BE2C (cell line): ENCODE measurements at regions not wholly inside any gene's neighbourhood (a gene's known extent, or its start where the extent isn't known, plus 50 kb on each side); places are given as distances from the start of the nearest gene placed in this dataset.

Experiments used
- DNase-seq: peaks from one replicate; pipeline ENCODE4 v3.0.0-alpha.2; 2020
- H3K27me3 ChIP-seq: fragments of 250-450 bp; sonication (Bioruptor Pico); 2 replicates; pipeline ENCODE4 v1.5.1; 2020; ENCODE audit warnings: mild to moderate bottlenecking
- H3K36me3 ChIP-seq: fragments of 250-450 bp; sonication (Bioruptor Pico); 2 replicates; pipeline ENCODE4 v1.5.1; 2020; ENCODE audit warnings: mild to moderate bottlenecking
- H3K4me1 ChIP-seq: fragments of 250-450 bp; sonication (Bioruptor Pico); 2 replicates; pipeline ENCODE4 v1.5.1; 2020
- H3K4me3 ChIP-seq: 2 replicates; pipeline ENCODE4 v1.5.1; 2011; ENCODE audit warnings: low read depth, low read length
- H3K9me3 ChIP-seq: fragments of 250-450 bp; sonication (Bioruptor Pico); 2 replicates; pipeline ENCODE4 v1.5.1; 2020
- CTCF ChIP-seq: IDR thresholded peaks from 2 replicates; pipeline ENCODE4 v1.5.1; 2012; ENCODE audit warnings: mild to moderate bottlenecking, low read depth, low read length

GRCh38 chr6:47141963-47142362 lies 99.8 kb upstream of the ADGRF1 start:
- H3K4me3 ChIP-seq, result no peak overlapping the region
- H3K4me1 ChIP-seq, result 0 out of 2 replicates have a peak, but pooled peaks cover 2% of the 10 kb centered on the region
- no peaks in the 10 kb centered on the region for H3K9me3 ChIP-seq
- no peak for DNase-seq
- H3K36me3 ChIP-seq, result no peaks in the 10 kb centered on the region
- H3K27me3 ChIP-seq, result no peaks in the 10 kb centered on the region
- TF ChIP-seq CTCF, result no peak

GRCh38 chr6:47141171-47141570 lies 99.0 kb upstream of the ADGRF1 start:
- Histone ChIP-seq H3K27me3 (no peaks in the 10 kb centered on the region), H3K4me3 (no peak overlapping the region), H3K9me3 (no peaks in the 10 kb centered on the region), H3K36me3 (no peaks in the 10 kb centered on the region), H3K4me1 (peaks cover 5% of the 10 kb centered on the region; the same call in 1 of the 2 replicates)
- TF ChIP-seq CTCF, result no peak
- DNase-seq, result no peak

- peaks cover 16% of the 10 kb centered on the region for H3K4me1 ChIP-seq
- no peaks in the 10 kb centered on the region for H3K9me3 ChIP-seq
- no peak for DNase-seq
- TF ChIP-seq CTCF, result no peak
- H3K4me3 ChIP-seq, result no peak overlapping the region
- H3K27me3 ChIP-seq, result no peaks in the 10 kb centered on the region
- no peaks in the 10 kb centered on the region for H3K36me3 ChIP-seq
These were observed 95.9 kb upstream of the ADGRF1 start for GRCh38 chr6:47138046-47138445.

- Histone ChIP-seq H3K4me3 (no peak overlapping the region), H3K36me3 (no peaks in the 10 kb centered on the region), H3K9me3 (no peaks in the 10 kb centered on the region), H3K4me1 (peaks cover 16% of the 10 kb centered on the region), H3K27me3 (no peaks in the 10 kb centered on the region)
- TF ChIP-seq CTCF, result no peak
- no peak for DNase-seq
These were observed 94.9 kb upstream of the ADGRF1 start for GRCh38 chr6:47137073-47137472.

GRCh38 chr6:47135772-47136171 lies 93.6 kb upstream of the ADGRF1 start:
- no peak for TF ChIP-seq CTCF
- H3K4me1 ChIP-seq, result peaks cover 16% of the 10 kb centered on the region
- H3K9me3 ChIP-seq, result no peaks in the 10 kb centered on the region
- no peak overlapping the region for H3K4me3 ChIP-seq
- no peaks in the 10 kb centered on the region for H3K27me3 ChIP-seq
- DNase-seq, result no peak
- no peaks in the 10 kb centered on the region for H3K36me3 ChIP-seq

- Histone ChIP-seq H3K9me3 (no peaks in the 10 kb centered on the region), H3K4me3 (no peak overlapping the region), H3K27me3 (no peaks in the 10 kb centered on the region), H3K36me3 (no peaks in the 10 kb centered on the region), H3K4me1 (peaks cover 16% of the 10 kb centered on the region)
- no peak for DNase-seq
- no peak for TF ChIP-seq CTCF
These were observed 92.5 kb upstream of the ADGRF1 start for GRCh38 chr6:47134476-47135189.
